ENCODE measurements at regions not wholly inside any gene's neighbourhood (a gene's known extent, or its start where the extent isn't known, plus 50 kb on each side); places are given as distances from the start of the nearest gene placed in this dataset.
A peak's percentile ranks its signal among the peaks of the same experiment; 100 is the strongest.

DNA sequence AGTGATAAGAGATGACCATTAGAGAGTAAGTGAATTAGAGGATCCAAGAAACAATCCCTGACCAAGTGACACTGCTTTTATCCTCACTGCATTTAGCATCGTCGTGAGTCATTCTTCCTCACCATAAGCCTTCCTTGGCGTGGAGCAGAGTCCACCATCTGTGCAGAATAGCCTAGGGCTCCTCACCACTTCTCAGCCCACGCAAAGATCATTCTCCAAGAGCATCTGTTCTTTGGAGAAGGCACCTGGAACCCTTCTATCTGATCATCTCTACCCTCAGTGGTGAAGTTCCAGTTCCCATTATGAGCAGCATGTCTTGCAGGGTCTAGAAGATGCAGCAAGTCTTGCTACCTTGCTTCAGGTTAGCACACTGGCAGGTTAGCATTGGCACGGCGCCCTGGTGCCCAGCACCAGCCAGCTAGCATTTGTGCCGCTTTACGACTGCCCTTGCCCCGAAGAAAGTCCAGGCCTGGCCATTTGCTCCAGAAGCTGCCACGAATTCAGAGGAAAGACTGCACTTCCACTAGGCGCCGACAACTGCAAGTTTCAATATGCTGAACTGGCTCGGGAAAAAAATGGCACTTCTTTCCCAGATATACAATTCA, 225.8 kb downstream of the TTC32 start:
- no peak for DNase-seq

DNA sequence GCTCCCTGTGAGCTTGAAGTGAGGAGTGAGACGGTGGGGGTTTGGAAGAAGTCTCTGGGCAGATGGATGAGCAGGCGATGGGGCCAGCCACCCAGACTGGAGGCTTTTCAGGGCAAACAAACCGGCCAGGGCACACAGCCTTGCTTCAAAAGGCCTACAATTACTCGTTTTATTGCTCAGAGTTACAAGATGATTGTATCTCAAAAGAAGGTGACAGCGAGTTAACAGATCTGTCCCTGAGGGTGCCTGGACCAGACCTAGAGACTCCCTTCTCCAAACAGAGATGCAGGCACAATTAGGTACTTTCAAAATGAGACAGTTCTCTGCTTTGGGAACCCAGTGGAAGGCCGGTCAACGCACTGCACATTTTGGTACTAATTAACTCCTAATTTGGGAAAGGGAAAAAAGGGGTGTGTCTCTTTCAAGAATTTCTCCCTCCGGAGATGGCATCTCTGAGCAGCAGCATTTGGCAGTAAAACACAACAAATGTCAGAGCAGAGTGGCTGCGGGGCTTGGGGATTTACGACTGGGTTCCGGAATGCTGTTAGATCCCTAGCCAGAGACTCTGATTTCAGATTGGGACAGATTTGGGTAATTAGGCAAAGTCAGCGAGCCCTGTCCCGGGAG, 226.7 kb downstream of the TTC32 start:
- no peak for DNase-seq

DNA sequence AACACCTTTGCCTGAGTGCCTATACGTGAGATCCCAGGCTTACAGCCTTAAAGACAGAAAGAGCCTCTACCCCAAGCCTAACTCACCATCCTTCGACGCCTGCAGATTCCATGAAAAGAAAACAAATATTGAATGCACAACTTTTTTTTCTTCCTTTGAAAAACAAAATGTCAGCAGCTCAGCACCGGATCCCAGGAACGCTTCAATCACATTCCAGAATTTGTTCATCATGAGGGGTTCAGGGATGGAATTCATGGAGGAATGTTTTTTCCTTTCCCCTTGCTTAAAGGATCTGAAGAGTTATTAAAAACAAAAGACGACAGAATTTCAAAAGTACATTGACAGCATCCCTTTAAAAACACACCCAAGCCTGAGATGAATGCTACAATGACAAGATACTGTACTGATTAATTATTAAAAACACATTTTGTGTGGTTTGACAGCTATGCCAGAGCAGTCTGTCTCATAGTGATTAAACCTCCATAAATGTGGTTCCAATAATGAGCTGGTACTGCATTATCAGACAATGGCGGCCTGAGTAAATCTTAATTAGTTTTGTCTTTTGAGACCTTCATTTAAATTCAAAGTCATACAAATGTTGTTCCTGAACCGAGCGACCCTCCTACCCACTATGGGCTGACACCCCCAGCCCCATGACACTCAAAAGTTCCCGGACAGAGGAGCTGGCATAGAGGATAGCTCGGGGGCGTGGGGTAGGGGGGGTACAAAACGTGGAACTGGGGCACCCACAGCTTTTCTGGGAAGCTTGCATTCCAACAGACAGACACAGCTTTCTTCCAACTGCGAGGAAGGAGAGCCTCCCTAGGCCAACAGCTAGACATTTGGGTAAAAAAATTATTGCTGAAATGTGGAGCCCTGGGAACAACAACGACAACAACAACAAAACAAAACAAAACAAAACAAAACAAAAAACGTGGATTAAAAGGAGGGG, 227.5 kb downstream of the TTC32 start:
- no peak for DNase-seq

DNA sequence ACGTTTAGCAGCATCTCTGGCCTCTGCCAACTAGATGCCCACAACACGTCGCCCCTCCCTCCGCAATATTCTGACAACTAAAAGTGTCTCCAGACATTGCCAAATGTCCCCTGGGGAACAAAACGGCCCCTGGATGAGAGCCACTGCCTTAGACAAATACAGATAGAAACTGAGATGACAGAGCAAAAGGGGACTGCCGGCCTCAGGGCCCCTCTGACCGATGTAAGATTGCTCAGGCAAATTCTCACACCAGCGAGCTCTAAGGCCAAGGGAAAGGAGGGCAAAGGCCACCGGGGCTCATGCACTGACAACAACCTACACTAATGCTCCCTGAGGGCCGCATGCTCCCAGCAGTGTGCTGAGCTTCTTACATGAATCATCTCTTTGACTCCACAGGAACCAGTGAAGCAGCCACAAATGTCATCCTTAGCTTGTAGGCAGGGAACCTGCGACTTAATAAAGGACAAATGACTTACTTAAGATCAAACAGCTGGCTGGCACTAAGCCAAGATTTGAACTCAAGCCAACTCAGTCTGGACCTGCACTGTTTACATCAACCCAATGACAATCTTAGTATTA, 228.5 kb downstream of the TTC32 start:
- no peak for DNase-seq

DNA sequence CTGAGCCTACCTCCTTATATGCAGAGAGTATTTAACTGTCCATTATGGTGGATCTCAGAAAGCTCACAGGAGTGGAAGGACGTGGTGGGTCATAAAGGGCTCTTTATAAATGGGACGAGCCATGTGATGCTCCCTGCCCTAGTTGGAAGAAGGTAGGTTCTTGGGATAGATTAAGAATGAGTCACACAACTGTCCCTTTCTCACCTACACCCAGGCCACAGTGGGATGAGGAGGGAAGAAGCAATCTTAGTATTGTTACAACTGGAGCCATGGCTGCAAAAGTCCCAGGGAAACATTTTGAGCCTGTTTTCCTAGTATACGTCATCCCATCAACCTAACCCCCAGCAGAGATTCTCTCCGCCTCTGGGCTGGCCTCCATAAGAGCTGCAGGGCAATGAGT, 229.9 kb downstream of the TTC32 start:
- no peak for DNase-seq

DNA sequence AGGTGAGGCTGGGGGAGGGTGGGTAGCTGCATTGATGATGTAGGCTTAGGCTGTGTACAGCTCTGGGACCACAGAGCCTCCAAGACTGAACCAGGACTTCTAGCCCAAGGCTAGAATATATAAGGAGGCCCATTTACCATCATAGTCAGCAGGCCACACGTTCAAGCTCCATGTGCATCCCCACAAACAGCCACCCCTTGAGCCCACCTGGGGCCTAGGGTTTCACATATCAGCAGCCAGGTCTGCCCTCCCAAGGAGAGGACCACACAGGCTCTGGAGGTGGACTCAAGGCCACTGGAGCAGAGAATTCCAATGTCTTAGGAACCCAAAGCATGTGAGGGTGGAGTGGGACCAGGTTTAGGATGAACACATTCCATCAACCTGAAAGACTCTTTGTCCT, 230.5 kb downstream of the TTC32 start:
- DNase-seq = no peak

DNA sequence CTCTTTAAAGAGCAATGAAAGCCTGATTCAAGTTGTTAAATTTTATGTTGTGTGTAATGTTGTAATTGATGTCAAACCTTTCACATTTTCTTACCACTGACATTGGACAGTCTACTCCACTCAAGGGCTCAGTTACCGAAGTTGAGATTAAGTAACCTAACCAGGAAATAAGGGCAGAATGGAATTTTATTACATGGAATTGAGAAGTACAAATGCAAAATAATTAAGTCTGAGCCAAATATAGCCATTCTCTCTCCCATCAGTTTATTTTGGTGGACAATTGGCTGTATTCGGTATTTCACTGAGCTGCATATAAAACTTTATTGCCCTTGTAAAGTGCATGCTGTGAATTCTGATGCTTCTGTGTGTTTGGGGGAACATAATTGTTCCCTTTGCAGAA, 231.5 kb downstream of the TTC32 start:
- DNase-seq = no peak

DNA sequence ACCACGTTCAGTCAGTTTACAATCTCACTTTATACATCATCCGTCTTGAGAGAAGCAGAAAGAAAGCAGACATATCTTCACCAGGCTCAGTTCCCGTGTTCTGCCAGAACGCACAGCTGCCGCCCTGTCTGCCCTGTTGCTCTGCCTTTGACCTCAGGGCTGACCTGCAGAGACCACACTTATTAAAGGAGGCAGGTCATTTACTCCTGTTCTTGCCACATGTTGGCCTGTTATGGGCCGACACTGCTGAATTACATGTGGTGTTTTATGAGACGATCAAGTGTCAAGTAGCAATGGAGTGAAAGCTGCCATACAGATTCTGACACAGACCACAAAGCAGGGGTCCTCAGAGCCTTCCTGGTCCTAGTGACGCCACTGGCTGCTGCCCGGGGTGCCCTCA, 232.2 kb downstream of the TTC32 start:
- DNase-seq = no peak

DNA sequence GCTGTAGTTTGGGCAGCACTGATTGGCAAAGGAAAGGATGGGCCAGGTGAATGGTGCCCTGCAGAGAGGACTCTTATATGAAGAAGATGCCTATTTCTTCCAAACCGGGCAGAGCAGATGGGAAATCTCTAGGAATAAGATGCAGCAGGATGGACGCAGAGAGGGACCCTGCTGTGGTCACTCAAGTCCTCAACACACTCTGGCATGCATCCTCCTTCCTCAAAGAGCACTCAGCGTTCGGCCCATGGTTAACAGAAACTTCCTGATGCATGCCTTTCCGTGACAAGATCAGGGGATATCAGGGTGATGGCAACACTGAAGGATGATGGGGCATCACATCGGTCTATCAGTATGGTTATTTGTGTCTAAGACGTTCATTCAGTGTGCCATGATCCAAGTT, 232.7 kb downstream of the TTC32 start:
- DNase-seq = no peak

DNA sequence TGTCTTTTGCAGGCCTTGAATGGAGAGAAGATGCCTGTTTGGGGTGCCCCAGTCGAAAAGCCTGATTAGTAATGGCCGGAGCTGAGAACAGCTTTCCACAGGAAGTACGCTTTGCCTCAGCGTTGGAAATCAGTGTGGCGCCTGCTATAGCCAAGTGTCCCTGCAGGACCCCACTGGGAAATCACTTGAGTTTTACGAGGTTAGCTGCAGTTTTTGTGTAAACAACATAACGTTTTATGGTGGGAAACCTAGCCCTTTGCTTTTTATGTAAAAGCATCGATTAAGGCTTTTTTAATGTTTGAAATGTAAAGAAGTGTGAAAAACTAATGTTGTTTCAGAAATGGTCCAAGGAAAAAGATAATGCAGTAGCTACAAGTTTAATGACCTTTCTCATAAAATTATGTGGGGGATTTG, 234.2 kb downstream of the TTC32 start:
- no peak for DNase-seq

DNA sequence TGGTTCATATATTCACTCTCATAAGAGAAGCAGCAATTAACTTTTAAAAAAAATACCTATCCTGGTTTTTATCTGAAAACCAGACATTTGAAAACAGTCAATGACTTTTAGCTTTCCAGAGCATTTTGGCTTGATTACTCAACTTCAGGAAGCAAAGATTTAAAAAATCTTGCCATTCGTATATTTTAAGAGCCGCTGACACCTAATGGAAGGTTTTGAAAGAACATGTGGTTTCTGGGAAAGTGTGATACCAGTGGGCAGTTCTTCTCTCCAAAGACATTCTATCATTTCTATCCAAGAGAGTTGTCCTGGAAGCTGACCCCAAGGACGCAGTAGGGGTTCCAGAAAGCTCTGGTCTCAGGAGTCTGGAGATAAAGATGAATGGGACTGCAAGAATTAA, 234.7 kb downstream of the TTC32 start:
- peak; percentile 5 for DNase-seq

DNA sequence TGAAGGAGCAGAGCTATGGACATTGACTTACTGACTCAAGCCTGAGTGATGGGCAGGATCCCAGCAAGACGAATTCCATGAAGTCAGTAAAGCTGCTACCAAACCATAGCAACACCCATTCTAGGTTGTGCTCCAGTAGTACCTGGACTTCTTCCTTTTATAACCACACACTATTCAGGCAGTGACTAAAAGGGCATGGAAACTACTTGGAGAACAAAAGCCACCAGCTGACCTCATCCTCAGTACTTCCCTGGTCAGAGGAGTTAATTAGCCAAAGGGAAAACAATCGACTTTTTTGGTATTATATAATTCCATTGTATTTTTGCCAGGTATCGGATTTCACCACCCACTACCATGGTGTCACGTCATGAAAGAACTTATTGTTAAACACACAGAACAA, 237.1 kb downstream of the TTC32 start:
- no peak for DNase-seq

DNA sequence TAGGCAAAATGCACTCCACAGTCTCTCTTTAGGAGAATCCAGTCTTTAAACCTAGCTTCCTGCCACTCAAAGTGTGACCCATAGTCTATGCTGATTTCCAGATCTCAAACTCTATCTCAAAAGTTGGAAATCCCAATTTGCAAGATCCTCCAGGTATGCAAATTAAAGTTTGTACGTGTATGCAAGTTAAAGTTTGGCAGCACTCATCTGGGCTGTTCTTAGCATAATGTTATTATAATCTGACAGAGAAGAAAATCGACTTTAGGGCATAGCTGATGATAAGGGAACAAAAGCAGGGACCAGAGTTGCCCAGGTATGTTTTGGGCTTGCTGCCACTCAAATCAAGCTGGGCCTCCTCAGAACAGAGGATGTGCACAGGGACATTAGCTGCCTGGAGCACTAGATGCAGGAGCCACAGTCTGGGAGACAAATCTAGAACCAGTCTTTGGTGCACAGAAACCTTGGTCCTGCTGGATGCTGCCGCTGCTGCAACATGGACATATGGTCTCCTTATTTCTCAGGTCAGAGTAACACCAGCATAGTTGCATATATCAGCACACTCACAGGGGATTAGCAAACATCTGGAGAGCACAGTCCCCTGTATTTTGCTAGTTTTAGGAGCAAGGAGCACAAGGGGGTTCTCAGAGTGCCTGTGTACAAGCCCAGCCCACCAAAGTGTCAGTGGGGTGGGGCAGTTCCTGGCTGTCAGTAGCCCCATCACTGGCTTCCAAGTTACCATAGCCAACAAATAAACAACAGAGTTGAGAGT, 242.6 kb downstream of the TTC32 start:
- DNase-seq = no peak

DNA sequence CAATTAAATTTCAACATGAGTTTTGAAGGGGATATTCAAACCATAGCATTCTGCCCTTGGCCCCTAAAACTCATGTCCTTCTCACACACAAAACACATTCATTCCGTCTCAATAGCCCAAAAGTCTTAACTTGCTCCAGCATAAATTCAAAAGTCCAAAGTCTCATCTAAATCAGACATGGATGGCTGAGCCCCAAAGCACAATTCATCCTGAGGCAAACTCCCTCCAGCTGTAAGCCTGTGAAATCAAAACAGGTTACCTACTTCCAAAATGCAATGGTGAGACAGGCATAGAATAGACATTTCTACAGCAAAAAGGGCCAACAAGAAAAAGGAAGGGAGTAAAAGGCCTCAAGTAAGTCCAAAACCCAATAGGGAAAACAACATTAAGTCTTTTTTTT, 245.8 kb downstream of the TTC32 start:
- no peak for DNase-seq

DNA sequence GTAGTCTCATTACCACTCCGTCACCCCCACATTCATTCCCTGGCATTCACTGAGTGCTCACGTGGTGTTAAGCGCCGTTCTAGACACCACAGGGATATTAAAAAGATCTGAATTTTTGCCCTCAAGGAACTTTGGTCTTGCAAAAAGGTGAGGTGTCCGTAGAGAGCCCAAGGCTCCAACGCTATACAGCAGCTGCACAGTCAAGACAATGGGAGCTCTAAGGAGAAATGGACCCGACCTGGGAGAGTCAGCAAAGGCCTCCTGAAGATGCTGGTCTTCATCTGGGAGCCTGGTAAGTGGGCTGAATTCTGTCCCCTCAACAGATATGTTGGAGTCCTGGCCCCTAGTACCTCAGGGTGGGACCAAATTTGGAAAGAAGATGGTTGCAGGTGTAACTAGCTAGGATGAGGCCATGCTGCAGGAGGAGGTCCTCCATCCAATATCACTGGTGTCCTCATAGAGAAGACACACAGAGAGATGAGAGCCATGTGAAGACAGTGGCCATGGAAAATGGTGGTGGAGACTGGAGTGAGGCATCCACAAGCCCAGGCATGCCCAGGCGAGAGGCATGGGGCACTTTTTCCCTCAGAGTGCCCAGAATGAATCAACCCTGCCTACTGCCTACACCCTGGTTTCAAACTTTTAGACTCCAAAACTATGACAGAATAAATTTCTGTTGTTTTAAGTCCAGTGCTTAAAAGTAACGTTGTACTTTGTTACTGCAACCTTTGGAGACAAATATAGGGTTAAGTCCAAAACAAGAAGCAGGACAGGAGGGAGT, 247.3 kb downstream of the TTC32 start:
- DNase-seq = no peak

DNA sequence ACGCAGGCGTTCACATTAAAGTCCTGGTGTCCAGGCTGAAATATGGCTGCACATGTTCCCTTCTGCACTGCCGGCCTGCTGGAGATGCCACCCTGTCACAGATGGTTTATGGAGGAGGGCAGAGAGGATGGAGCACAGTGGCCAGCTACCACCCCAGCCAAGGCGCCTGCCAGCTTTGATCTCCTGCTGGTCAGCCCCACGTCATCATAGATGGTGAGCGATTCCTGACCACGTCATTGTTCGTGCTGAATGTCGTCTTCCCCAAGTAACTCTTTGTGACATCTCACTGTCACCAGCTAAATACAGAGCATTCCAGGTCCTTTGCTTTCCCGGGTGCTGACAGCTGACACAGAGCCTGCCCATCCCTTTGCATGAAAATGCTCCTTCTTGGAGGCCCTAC, 248.3 kb downstream of the TTC32 start:
- no peak for DNase-seq

DNA sequence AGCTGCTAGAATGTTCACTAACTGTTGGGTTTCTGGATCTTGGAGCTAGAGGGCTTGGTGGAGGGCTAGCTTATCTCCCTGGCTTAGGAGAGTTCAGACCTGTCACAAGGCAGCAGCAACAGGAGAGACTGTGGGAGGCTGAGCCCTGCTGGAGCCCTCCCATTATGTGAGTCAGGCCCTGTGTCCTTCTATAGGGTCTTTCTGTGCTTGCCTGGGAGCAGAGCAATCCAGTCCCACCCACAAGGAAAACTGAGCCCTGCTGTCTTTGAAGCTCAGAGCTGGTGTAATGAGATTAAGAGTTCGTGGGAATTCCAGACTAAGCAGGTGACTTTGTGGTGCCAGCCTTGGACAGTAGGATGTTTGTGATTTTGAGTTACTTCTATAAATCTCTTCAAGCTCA, 249.0 kb downstream of the TTC32 start:
- DNase-seq = no peak

DNA sequence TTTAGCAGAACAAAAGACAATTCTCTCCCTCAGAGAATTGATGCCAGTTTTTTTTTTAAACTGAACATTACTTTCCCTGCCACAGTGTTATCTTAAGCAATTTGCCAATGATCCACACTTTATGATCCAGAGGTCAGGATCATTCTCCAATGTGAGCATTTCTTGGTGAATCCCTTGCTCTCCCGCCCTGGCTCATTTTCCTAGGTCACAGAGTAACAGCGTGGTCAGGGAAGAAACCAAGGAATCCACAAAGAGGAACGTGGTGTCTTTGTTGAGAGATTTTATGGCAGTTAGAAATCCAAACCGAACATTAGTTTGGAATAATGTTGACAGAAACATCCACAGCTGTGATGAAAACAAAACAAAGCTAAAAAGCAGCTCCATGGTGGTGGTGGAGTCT, 250.3 kb downstream of the TTC32 start:
- no peak for DNase-seq

DNA sequence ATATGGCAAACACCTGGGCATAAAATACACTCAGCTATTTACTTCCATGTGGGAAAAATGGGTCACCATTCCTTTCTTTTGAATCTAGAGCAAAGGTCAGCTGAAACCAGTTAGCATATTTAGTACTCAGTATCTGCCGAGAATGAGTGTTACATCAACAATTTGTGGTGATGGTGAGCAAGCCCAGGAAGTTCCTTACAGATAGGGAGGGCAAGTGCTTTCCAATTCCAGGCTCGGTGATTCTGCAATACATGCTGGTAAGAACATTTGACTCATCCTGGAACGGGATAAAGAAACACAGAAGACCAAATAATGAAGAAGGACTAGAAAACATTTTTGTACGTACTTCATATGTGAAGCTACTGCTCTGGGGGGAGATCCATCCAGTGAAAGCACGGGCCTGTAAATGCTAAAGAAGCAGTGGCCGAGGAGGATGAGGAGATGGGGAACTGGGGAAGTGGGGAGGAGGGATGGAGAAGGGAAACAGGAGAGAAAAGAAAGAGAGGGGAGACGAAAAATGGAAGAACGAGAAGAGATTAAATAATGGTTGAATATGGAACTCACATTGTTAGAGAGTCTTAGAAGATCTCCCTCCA, 251.9 kb downstream of the TTC32 start:
- DNase-seq = no peak

DNA sequence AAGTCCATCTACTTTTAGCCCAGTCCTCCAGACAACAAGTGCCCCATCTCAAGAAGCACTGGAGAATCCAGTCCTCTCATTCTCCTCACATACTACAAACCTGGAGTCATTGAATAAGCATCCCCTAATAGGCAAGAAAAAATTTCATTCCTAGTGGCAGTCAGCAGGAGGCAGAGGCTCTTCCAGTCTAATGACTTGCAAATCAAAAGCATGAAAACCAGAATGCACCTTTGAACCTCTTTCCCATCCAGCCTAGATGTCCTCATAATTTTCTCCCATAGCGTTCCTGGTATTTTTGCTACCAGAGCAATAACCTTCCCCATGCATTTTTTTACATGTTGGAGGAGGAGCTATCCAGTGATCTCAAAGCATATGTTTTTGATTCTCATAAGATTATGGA, 252.6 kb downstream of the TTC32 start:
- DNase-seq = no peak

DNA sequence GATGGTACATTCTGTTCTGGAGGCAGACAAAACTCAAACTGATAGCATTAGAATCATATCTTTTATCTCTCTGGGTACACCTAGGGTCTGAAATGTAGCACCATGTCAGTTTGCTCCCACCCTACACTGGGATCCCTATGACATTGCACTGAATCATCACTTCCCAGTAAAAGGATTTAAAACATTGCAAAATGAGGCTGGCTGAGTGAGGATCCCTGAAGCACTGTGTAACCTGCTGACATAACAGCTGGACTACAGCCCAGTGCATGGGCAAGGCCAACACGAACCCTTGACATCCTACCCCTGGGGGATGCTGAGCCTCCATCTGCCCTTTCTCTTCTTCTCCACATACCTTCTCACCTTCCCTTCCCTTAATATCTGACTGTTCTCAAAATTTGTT, 253.2 kb downstream of the TTC32 start:
- no peak for DNase-seq

DNA sequence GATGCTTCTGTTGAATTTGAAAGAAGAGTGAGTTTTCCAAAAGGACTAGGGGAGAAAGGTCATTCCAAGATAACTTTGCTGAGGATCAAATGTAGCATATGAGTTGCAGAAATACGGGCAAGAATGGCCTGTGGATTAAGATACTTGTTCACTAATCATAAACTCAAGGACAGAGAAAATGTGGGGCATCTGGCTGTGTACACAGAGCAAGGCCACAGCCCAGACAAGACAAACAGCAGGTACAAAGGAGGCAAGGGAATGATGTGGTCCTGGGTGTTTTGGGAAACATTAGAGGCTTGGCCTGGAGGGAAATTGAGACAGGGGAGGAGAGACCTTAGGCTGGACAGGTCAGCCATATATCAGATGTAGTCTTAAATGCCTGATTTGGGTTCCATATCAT, 254.8 kb downstream of the TTC32 start:
- no peak for DNase-seq
